Breast epithelium (tissue), 3 donors: ENCODE measurements at regions not wholly inside any gene's neighbourhood (a gene's known extent, or its start where the extent isn't known, plus 50 kb on each side); places are given as distances from the start of the nearest gene placed in this dataset.

Experiments used
- POLR2A ChIP-seq: fragments of 450-650 bp; IDR thresholded peaks from one replicate; pipeline ENCODE4 v1.6.1; 2016; ENCODE audit warnings: antibody characterized with exemption, mild to moderate bottlenecking, moderate library complexity
- POLR2AphosphoS5 ChIP-seq, 3 donors: sonication (generic); formaldehyde crosslinking; IDR thresholded peaks; one replicate each; pipeline ENCODE4 v1.6.1; 2017; ENCODE audit warnings: antibody characterized with exemption in 3 of 3
- TF ChIP-seq, protein P1 (sequence below), 3 donors: fragments of 450-650 bp; IDR thresholded peaks; one replicate each; pipeline ENCODE4 v1.5.1; 2016 to 2017; ENCODE audit warnings: antibody characterized with exemption in 3 of 3, mild to moderate bottlenecking in 3 of 3, moderate library complexity in 3 of 3

DNA sequence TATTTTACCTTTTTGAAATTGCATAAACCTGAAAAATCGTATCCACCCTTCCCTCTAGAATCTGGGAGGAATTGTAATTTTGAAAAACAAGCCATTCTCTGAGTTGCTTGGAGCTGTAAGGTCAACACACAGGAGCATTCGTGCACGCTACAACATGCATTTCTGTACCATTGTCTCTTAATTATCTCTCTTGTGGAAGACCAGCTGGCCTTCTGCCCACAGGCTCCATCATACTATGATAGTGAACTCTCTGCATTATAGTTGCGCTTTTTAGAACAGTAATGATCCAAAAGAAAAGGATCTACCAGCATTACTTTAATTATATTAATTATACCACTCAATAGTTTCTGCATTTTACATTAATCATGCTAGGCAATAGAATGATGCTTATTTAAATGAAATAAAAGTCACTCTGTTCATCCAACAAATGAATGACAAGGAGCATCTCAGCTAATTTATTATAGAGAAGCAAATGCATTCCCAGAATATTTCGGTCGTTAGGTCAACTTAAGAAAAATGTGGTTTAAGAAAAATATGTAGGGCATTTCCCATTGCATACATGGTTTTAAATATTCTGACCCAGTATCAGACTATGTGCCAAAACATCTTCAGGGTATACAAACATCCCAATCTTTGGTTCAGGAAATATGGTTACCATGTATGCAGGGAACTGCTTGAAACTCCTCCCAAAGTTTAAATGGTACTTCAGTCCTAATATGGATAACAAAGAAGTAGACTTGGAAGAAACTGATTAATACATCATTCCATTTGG, 263.5 kb downstream of the TFAP2A start:
- TF ChIP-seq, protein P1, sequence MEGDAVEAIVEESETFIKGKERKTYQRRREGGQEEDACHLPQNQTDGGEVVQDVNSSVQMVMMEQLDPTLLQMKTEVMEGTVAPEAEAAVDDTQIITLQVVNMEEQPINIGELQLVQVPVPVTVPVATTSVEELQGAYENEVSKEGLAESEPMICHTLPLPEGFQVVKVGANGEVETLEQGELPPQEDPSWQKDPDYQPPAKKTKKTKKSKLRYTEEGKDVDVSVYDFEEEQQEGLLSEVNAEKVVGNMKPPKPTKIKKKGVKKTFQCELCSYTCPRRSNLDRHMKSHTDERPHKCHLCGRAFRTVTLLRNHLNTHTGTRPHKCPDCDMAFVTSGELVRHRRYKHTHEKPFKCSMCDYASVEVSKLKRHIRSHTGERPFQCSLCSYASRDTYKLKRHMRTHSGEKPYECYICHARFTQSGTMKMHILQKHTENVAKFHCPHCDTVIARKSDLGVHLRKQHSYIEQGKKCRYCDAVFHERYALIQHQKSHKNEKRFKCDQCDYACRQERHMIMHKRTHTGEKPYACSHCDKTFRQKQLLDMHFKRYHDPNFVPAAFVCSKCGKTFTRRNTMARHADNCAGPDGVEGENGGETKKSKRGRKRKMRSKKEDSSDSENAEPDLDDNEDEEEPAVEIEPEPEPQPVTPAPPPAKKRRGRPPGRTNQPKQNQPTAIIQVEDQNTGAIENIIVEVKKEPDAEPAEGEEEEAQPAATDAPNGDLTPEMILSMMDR (IDR thresholded peaks at IDR 0.05), result no peak
- TF ChIP-seq POLR2AphosphoS5 (IDR thresholded peaks at IDR 0.05) (no peak), POLR2A (no peak)
